Ectodermal cell (in vitro differentiated cells): ENCODE measurements at regions not wholly inside any gene's neighbourhood (a gene's known extent, or its start where the extent isn't known, plus 50 kb on each side); places are given as distances from the start of the nearest gene placed in this dataset.

Source experiments
- H3K27ac ChIP-seq: 2 replicates; pipeline ENCODE4 v1.7.0; 2013; ENCODE audit warnings: mild to moderate bottlenecking, low read depth, low read length; ENCODE audit not compliant: insufficient read depth, poor library complexity, severe bottlenecking
- H3K27me3 ChIP-seq: 2 replicates; pipeline ENCODE4 v1.7.0; 2013; ENCODE audit warnings: mild to moderate bottlenecking, low read length; ENCODE audit not compliant: insufficient read depth, control insufficient read depth, poor library complexity, severe bottlenecking
- H3K36me3 ChIP-seq: one replicate; pipeline ENCODE4 v1.7.0; 2013; ENCODE audit warnings: low read length; ENCODE audit not compliant: control insufficient read depth, insufficient read depth
- H3K4me1 ChIP-seq: one replicate; pipeline ENCODE4 v1.7.0; 2013; ENCODE audit warnings: low read length; ENCODE audit not compliant: control insufficient read depth, insufficient read depth
- H3K4me3 ChIP-seq: 2 replicates; pipeline ENCODE4 v1.7.0; 2013; ENCODE audit warnings: low read depth, low read length, control low read depth; ENCODE audit not compliant: insufficient read depth
- H3K9me3 ChIP-seq: 2 replicates; pipeline ENCODE4 v1.7.0; 2013; ENCODE audit warnings: mild to moderate bottlenecking, low read length, moderate library complexity; ENCODE audit not compliant: control insufficient read depth
- WGBS, 2 experiments: methylation state at CpG; one replicate each; pipeline ENCODE4 v1.1.7; 2013; ENCODE audit warnings: missing lambda C conversion rate in 2 of 2; 5-methylcytosine and 5-hydroxymethylcytosine counted together

DNA sequence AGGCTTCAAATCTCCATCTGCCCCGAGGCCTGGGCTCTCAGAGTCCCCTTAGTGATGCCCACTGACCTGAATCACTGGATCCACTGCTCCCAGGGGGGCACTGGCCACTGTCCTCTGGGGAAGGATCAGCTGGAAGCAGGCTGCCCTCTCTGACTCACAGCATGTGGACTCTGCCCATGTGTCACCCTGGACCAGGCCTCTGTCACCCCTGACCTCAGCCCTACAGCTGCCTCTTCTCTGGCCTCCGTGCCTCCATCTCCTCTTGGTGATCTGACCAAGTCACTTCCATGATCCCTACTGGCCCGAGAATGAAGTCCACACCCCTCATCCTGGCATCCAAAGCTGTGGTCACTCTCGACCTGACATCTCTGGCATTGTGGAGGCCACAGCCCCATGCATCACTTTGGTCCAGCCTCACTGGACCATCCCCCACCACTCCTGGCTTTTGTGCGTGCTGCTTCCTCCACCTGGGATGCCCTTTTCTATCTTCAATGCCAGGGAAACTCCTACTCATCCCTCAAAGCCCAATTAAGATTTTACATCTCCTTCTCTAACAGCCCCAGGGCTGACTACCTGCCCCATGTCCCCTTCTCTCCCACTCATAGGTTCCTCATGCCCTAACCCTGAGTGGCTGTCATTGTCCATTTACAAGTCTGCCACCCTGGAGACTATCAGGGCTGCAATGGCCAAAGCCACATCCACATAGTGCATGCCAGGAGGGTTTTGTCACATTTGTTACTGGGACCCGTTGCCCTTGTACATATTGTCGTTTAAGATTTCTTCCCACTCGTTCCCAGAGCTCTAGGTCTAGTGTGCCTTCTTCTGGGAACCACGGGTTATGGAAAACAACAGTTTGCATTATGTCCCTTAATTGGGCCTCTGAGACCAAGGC lies 685.0 kb downstream of the MATN1 start:
- Histone ChIP-seq H3K9me3 (no peaks in the 10 kb centered on the region), H3K4me3 (no peak overlapping the region), H3K4me1 (no peaks in the 10 kb centered on the region), H3K27ac (no peak overlapping the region), H3K27me3 (no peaks in the 10 kb centered on the region), H3K36me3 (no peaks in the 10 kb centered on the region)
- 90 to 91% methylated on average over 8 of the region's 9 CpGs for WGBS, 2 experiments

DNA sequence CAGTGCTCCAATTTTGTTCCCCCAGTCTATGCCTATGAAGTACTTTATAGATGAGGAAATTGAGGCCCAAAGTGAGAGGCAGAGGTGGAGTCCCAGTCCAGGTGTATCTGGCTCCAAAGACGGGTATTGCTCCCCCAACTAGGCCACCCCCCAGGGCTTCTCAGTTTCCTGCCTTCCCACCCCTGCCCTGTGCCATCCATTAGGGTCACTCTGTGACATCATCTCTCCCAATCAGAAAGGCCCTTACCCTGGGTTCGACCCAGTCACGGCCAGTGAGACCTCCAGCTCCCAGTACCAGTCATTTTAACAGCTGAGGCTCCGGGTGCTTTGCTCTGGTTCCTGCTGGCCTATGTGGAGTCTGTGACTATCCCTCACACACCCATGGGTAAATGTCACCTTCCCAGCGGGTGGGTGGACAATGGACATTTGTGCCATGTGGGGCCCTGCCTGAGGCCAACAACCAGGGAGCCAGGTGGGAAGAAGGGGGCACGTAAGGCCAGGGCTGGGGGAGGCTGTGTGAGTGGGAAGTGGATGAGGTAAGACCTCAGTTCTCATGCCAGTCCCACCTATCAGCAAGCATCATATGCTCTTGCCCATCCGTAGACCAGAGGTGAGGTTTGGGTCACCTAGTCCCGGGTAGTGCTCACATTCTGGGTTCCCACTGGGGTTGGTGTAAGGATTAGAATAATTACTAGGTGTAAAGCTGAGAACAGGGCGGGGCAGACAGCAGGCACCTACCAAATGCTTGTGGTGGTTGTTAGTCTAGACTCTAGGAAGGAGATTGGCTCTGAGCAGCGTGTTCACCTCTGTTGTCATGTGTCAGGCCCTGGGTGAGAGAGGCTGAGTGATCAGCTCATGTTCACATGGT lies 685.9 kb downstream of the MATN1 start:
- Histone ChIP-seq H3K4me3 (no peak overlapping the region), H3K27me3 (no peaks in the 10 kb centered on the region), H3K36me3 (no peaks in the 10 kb centered on the region), H3K27ac (no peak overlapping the region), H3K9me3 (no peaks in the 10 kb centered on the region), H3K4me1 (no peaks in the 10 kb centered on the region)
- WGBS, 2 experiments = 94 to 95% methylated on average over 10 of the region's 10 CpGs

DNA sequence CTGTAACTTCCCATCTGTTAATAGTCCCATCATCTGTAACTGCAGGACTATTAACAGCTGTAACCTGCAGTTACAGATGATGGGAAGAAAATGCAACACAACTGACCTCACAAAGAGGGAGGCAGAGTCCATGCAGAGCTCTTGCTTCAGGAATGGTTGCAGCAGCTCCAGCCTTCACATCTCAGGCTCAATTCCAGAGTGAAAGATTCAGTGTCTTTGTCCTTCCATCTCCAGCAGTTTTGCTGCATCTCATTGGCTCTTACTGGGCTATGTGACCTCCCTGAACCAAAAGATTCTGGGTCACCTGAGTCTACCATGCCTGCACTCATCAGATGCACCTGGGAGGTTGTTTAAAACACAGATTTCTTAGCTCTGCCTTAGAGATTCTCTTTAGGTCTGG lies 686.7 kb downstream of the MATN1 start:
- Histone ChIP-seq H3K27ac (no peak overlapping the region), H3K4me3 (no peak overlapping the region), H3K27me3 (no peaks in the 10 kb centered on the region), H3K9me3 (no peaks in the 10 kb centered on the region), H3K36me3 (no peaks in the 10 kb centered on the region), H3K4me1 (no peaks in the 10 kb centered on the region)

DNA sequence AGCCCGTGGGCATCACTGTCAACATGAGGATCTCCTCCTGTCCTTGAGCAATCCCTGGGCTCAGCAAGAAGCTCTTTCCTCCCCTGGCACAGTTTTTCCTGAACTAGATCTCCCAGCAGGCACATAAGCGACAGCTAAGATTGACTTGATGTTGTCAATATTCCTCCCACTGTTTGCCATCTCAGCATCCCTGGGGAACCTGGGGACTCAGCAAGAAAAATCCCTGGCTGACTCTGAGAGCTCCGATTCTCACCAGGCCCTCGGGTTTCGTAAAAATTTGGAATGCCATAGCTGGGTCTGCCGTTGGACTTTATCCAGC lies 687.2 kb downstream of the MATN1 start:
- no peak overlapping the region for H3K27ac ChIP-seq
- no peaks in the 10 kb centered on the region for H3K9me3 ChIP-seq
- 89 to 92% methylated on average over 6 of the region's 6 CpGs for whole genome bisulfite sequencing, 2 experiments
- H3K27me3 ChIP-seq = no peaks in the 10 kb centered on the region
- no peak overlapping the region for H3K4me3 ChIP-seq
- H3K4me1 ChIP-seq = no peaks in the 10 kb centered on the region
- no peaks in the 10 kb centered on the region for H3K36me3 ChIP-seq

DNA sequence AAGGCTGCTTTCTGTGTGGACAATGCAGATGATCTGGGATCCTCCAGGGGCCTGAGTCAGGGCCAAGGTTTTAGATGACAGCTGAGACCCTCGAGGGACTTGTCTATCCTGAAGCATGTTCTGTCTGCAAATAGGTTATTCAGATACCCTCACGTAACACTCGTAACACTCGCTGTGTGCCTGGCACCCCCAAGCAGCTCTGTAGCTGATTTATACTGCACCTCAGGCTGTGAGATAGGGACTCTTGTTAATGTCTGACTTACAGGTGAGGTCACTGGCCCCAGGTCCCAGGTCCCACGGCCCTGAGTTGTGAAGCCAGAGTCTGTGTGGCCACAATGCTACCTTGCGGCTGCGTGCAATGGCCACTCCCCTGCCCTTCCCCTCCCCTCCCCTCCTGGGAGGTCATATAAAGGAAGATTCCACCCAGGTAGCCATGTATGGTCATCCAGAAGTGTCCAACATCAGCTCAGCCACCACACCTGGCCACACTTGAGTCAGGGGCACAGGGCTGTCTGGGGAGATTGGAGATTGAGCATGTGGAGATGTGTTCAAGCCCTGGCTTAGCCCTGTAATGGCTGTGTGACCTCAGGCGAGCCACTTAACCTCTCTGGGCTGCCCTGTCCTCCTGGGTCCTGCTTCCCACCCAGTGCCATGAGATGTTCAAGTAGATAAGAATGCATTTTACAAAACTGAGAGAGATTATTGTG lies 687.7 kb downstream of the MATN1 start:
- no peaks in the 10 kb centered on the region for H3K9me3 ChIP-seq
- no peaks in the 10 kb centered on the region for H3K27me3 ChIP-seq
- H3K27ac ChIP-seq = no peak overlapping the region
- H3K4me3 ChIP-seq = no peak overlapping the region
- H3K4me1 ChIP-seq = no peaks in the 10 kb centered on the region
- H3K36me3 ChIP-seq = no peaks in the 10 kb centered on the region
- 94% methylated on average over 8 of the region's 8 CpGs for WGBS, 2 experiments

DNA sequence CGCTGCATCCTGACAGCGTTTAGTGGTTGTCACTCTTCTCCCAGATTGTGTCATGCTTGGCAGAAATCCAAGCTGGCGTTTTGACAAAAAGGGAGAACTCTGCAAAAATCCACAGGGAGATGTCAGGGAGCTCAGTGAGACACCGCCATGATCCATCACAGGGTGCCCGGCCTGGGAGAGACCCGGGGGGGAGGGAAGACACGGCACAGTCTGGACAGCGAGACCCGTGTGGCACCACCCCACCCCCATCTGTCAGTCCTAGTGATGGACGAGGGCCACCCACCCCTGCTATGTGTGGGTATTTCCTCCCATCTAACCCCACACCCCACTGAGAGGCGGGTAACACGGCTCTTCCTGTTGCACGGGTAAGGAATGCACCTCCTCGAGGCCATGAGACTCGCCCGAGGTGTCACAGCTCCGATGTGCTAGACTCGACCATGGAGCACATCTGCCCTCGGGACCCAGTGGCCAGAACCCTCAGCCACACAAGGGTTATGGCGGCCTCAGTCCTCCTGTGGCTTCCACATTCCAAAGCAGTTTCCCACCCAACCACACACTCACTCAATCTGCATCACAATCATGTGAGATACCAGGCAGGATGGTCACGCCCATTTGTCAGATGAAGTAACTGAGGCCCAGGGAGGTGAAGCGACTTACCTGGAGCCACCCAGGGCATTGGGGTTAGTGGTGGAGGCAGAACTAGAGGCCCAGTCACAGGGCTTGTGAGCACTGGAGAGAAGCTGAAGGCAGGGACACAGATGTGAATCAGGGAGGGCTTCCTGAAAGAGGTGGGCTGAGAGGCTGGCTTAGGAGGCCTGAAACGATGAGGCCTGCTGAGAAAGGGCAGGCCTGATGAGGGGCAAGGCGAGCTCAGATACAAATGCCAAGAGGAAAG lies 688.5 kb downstream of the MATN1 start:
- Histone ChIP-seq H3K4me1 (no peaks in the 10 kb centered on the region), H3K27me3 (no peaks in the 10 kb centered on the region), H3K4me3 (no peak overlapping the region), H3K27ac (no peak overlapping the region), H3K36me3 (no peaks in the 10 kb centered on the region), H3K9me3 (no peaks in the 10 kb centered on the region)
- WGBS, 2 experiments = 82% methylated on average over 24 of the region's 24 CpGs

DNA sequence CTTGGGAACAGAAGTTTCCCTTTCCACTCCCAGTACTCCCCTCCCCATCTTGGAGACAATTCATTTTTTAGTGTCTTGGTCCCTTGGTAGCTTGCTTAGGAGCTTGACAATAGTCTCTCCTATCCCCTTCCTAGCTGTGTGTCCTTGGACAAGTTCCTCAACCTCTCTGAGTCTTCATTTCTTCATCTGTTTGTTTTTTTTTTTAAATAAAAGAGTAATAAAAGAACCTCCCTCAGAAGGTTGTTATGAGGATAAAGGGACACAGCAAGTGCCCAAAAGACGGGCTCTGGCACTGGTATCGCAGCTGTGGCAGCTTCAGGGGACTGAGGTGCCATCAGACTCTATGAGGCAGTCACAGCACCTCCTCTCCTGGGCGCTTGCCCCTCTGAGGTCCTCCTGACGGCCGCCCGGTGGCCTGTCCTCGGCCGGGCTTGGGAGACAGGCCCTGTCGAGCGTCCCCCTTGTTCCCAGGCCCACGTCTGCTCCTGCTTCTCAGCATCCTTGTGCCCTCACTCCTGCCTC lies 689.2 kb downstream of the MATN1 start:
- Histone ChIP-seq H3K4me1 (no peaks in the 10 kb centered on the region), H3K27ac (no peak overlapping the region), H3K4me3 (no peak overlapping the region), H3K36me3 (no peaks in the 10 kb centered on the region), H3K27me3 (no peaks in the 10 kb centered on the region), H3K9me3 (no peaks in the 10 kb centered on the region)
- WGBS, 2 experiments = 90 to 91% methylated on average over 11 of the region's 11 CpGs

DNA sequence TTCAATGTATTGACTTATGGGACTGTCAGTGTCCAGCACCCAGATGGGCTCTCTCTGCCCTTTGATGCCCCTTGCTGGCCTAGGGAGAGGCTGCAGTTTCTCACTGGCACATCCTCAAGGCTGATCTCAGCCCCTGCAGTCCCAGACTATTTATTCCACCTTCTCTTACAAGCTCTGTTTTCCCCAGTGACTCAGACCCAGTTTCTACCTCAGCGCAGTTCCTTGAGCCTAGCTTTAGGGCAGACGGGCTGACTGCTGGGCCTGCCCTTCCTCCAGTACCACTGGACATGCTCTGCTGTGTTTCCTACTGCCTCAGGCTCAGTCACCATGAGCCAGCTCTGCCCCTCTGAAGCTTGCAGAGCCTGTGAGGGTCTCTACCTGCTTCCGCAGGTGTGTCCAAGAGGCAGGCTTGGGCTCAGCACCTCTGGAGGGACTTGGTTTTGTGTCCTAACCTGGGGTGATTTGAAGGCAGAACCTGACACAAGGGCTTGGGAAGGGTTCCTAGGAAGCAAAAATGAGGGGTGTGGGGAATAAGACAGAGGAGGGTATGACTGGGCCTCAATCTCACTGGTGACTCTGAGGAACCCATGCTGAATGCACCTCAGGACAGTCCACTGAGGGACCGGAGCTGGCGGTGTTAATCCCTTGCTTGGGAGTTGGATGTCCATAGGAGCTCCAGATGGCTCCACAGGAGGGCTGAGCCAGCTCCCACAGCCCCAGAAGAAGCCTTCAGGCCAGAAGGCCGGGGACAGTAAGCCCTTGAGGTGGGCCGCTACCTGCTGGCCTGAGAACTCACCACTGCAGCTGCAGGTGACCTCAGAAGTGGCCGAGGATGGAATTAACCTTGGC lies 689.9 kb downstream of the MATN1 start:
- no peak overlapping the region for H3K4me3 ChIP-seq

DNA sequence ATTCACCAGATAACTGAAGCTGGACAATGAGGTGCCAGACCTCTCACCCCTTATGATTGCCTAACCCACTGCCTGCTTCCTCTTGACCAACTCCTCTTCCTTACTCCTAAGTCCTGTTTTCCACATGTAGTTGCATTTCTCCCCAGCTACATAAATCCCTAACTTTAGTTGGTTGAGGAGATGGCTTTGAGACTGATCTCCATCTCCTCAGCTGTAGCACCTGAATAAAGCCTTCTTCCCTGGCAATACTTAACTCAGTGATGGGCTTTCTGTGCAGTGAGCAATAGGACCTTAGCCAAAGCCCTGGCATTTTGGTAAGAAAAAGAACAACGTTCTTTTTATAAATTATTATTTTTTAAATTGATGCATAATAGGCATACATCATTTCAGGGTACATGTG lies 691.1 kb downstream of the MATN1 start:
- H3K36me3 ChIP-seq = no peaks in the 10 kb centered on the region
- H3K4me1 ChIP-seq = no peaks in the 10 kb centered on the region
- no peak overlapping the region for H3K4me3 ChIP-seq
- H3K27ac ChIP-seq = no peak overlapping the region
- H3K27me3 ChIP-seq = no peaks in the 10 kb centered on the region
- no peaks in the 10 kb centered on the region for H3K9me3 ChIP-seq
- no CpG with 5 or more reads among the region's 1 CpG for WGBS, 2 experiments

More for the DNA sequence above, 689.9 kb downstream of the MATN1 start:
- H3K36me3 ChIP-seq = no peaks in the 10 kb centered on the region
- no peaks in the 10 kb centered on the region for H3K9me3 ChIP-seq
- 91 to 93% methylated on average over 8 of the region's 8 CpGs for WGBS, 2 experiments
- H3K4me1 ChIP-seq = no peaks in the 10 kb centered on the region
- no peaks in the 10 kb centered on the region for H3K27me3 ChIP-seq
- no peak overlapping the region for H3K27ac ChIP-seq
